ENCODE measurements at regions not wholly inside any gene's neighbourhood (a gene's known extent, or its start where the extent isn't known, plus 50 kb on each side); places are given as distances from the start of the nearest gene placed in this dataset.

DNA sequence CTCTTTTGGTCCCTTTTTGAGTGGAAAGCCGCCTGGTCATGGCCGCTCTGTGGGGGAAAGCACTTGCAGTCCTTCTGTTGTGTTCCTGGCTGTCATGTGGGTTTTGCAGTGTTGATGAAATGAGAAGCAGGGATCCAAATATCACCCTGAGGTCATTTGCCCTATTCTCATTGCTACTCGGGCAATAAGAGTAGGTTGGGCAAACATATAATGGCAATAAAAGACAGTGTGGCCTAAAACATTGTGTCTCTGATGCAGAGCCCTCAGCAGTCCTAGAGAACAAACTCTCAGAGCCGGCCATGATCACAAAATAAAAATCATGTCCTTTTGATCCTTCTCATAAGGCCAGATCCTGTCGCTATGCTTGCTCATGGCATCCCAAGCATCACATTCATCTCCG lies 361.1 kb upstream of the KLF4 start:
- Mint-ChIP-seq H3K36me3 (ENCODE audit: insufficient read depth in 1 of 3, low read depth in 3 of 3) (peaks cover 0 to 5% (median 2%) of the 10 kb centered on the region in 3 experiments; a peak in 4 of 7 replicates), H3K27ac (no peak overlapping the region), H3K9me3 (peaks cover 5 to 11% of the 10 kb centered on the region in 2 experiments; a peak in 4 of 5 replicates), H3K4me1 (peaks cover 15 to 24% of the 10 kb centered on the region in 2 experiments), H3K27me3 (ENCODE audit: low read depth) (no peaks in the 10 kb centered on the region), H3K4me3 (no peak overlapping the region)
- H3K27me3 ChIP-seq (ENCODE audit: insufficient read depth, low read length) = no peaks in the 10 kb centered on the region
- H3K18ac ChIP-seq (ENCODE audit: insufficient read length, low read depth, low read length) = no peak overlapping the region
- H2AFZ ChIP-seq (ENCODE audit: low read length) = no peak overlapping the region
- H2BK15ac ChIP-seq (ENCODE audit: low read depth, low read length) = no peak overlapping the region
- H3K79me1 ChIP-seq (ENCODE audit: insufficient read depth, low read depth, low read length, poor library complexity, severe bottlenecking) = no peaks in the 10 kb centered on the region
- no peak overlapping the region for H2BK5ac ChIP-seq (ENCODE audit: insufficient read length, low read length)
- no peaks in the 10 kb centered on the region for H4K20me1 ChIP-seq (ENCODE audit: control insufficient read depth, insufficient read depth, insufficient read length)
- no peak overlapping the region for H3T11ph ChIP-seq (ENCODE audit: low read length)
- WGBS (ENCODE audit: extremely low coverage, insufficient read length, low lambda C conversion rate) = no CpG with 5 or more reads among the region's 6 CpGs
- H3K14ac ChIP-seq (ENCODE audit: insufficient read depth, low read length) = no peak overlapping the region
- H3K56ac ChIP-seq (ENCODE audit: insufficient read length, low read depth, low read length) = no peak overlapping the region
- no peak overlapping the region for H3K23ac ChIP-seq (ENCODE audit: insufficient read length, low read depth, low read length)
- no peaks in the 10 kb centered on the region for H3K9me3 ChIP-seq (ENCODE audit: control insufficient read depth, low read depth, low read length)
- H3K4ac ChIP-seq (ENCODE audit: low read depth, low read length) = no peak overlapping the region
- H3K9ac ChIP-seq (ENCODE audit: extremely low read depth, insufficient read length, low read length) = no peak overlapping the region
- H4K5ac ChIP-seq (ENCODE audit: insufficient read length, low read depth, low read length) = no peak overlapping the region
- no peak overlapping the region for H2BK120ac ChIP-seq (ENCODE audit: low read depth, low read length, poor library complexity, severe bottlenecking)
- no peak for TF ChIP-seq CTCF (conservative IDR thresholded peaks at IDR 0.05)
- no peak overlapping the region for H2BK20ac ChIP-seq (ENCODE audit: low read depth, low read length, poor library complexity, severe bottlenecking)
- H3K4me1 ChIP-seq (ENCODE audit: insufficient read depth, low read length) = no peaks in the 10 kb centered on the region
- H3K79me2 ChIP-seq (ENCODE audit: insufficient read depth, low read length) = no peaks in the 10 kb centered on the region
- H3K23me2 ChIP-seq (ENCODE audit: insufficient read length, low read depth, low read length, poor library complexity, severe bottlenecking) = no peaks in the 10 kb centered on the region
- no peak overlapping the region for H3K27ac ChIP-seq (ENCODE audit: insufficient read length, low read depth, low read length)
- no peak overlapping the region for H2BK12ac ChIP-seq (ENCODE audit: insufficient read length, low read depth, low read length)
- H2AK5ac ChIP-seq (ENCODE audit: insufficient read length, low read length) = no peak overlapping the region
- H4K91ac ChIP-seq (ENCODE audit: insufficient read length, low read depth, low read length) = no peak overlapping the region
- DNase-seq = no peak
- H3K4me2 ChIP-seq (ENCODE audit: insufficient read depth, insufficient read length, low read length) = no peak overlapping the region
- H4K8ac ChIP-seq (replicated peaks; ENCODE audit: insufficient read length, low read depth, low read length) = no peak overlapping the region
